Pulmonary artery endothelial cell (primary cell): ENCODE measurements at regions not wholly inside any gene's neighbourhood (a gene's known extent, or its start where the extent isn't known, plus 50 kb on each side); places are given as distances from the start of the nearest gene placed in this dataset.
"Not testable (repeated sequence)": the region's sequence is repeated elsewhere in the genome, so short reads cannot be mapped to it uniquely, and the experiment has no call there.

ENCODE experiments used
- DNase-seq: peaks from one replicate; pipeline ENCODE4 v3.0.0-alpha.2; 2011; ENCODE audit warnings: low read depth, low spot score

- no peak for DNase-seq
Measured at GRCh38 chr10:53650794-53651193, 878.2 kb upstream of the MBL2 start.

GRCh38 chr10:53647221-53647620 lies 874.6 kb upstream of the MBL2 start:
- DNase-seq: not testable (repeated sequence)

- DNase-seq: no peak
Measured at GRCh38 chr10:53646525-53646924, 873.9 kb upstream of the MBL2 start.

DNA sequence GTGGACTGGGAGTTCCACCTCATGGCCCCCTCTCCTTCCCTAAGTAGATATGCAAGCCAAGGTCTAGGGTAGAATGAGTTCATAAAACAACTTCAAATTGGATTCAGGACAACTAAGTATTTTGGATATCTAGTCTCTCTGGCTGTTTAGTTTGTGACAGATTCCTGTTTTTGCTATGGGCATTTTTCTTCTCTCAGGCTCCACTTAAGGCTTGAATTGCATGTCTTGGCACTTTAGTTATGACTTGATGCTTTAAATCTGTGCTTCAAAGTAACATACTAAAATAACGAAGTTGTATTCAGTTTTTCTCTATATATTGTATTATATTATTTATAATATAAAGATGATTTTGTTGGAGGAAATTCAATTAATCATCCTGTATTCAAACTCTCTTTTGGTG lies 873.4 kb upstream of the MBL2 start:
- DNase-seq: no peak

DNA sequence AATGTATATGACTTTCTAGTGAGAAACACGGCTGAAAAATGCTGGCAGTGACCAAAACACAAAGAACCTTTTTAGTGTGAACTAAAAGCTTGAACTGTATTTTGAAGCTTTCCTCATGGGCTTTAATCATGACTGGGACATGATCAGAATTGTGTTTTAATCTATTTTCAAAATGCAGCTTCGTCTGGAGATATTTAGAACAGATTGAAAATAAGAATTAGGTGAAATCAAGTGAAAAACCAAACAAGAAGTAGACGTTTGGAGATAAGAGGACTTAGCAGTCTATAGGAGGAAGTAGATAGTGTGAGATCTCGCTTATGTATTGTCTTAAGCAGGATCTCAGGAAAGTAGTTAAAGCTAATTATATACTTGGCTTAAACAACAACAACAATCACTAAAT lies 865.4 kb upstream of the MBL2 start:
- DNase-seq: no peak

GRCh38 chr10:53624722-53625121 lies 852.1 kb upstream of the MBL2 start:
- no peak for DNase-seq

- no peak for DNase-seq
Measured at GRCh38 chr10:53622201-53622600, 849.6 kb upstream of the MBL2 start.

- no peak for DNase-seq
Measured at GRCh38 chr10:53619671-53620070, 847.1 kb upstream of the MBL2 start.

- DNase-seq: no peak
Measured at GRCh38 chr10:53607691-53608090, 835.1 kb upstream of the MBL2 start.

GRCh38 chr10:53606981-53607380 lies 834.4 kb upstream of the MBL2 start:
- DNase-seq: no peak

GRCh38 chr10:53601260-53601875 lies 828.8 kb upstream of the MBL2 start:
- peak; percentile 1 for DNase-seq

DNA sequence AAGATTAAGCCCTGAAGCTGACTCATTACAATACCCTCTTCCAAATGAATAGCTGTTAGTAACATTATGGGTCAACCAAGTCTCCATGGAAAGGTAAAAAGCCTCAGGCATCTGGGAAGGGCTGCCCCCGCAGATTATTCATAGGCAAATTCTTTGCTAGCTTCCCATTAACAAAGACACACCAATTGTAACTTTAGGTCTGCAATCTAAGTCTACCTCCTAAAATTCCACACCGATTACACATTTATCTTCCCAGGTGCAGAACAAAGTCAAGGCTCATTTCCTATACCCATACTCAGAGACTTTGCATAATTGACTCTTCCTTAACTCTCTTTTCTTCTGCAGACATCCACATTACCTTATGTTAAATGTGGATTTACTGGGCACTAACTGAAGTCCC lies 826.3 kb upstream of the MBL2 start:
- DNase-seq: no peak

GRCh38 chr10:53597835-53598251 lies 825.3 kb upstream of the MBL2 start:
- DNase-seq: no peak

DNA sequence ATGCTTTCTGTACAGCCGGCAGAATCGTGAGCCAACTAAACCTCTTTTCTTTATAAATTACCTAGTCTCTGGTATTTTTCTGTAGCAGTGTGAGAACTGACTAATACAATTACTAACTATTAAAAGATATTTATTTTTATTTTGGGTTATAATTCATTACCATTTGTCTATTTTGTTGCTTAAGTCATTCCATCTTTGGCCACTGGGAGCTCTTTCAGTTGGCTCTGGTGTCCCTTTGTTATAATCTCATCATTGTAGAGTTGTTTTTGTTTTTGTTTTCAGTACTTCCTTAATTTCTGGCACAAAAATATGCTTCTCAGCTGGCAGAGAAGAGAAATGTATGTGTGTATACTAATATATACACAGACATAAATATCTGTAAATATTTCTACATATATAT lies 807.9 kb upstream of the MBL2 start:
- no peak for DNase-seq

GRCh38 chr10:53579773-53580172 lies 807.2 kb upstream of the MBL2 start:
- peak; percentile 44 for DNase-seq

GRCh38 chr10:53574024-53574423 lies 801.4 kb upstream of the MBL2 start:
- DNase-seq: no peak

DNA sequence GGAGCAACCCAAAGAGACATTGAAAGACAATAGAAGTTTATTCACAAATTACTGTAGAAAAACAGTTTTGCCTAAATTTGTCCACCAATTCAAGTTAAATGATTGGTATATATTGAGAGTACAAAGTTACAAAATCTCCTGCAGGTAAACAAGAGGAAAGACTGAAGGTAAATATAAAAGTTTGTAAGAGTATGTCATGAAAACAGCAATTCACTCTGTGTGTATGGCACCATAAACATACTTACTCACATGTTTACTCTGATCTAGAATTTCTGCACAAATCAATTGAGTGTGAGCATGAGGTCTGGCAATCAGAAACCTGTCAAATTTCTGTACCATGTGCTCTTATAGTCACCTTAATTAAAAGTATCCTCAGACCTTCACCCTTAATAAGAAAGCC lies 800.9 kb upstream of the MBL2 start:
- no peak for DNase-seq

DNA sequence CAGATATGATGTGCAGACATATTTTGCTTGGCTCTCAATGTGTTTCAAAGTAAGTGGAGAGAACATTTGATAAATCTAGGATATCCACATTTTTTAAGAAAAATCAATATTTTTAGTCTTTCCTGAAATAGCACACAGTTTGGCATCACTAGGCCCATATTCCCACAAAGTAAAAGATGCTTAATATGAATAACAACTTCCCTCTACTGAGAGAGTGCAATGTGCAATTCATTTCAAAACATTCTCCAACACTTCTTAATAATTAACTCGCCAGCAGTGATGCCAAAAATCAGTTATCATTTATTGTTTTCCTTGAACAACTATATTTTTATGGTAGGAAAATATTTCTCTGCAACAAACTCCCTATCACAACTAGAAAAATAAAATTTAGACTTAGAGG lies 800.2 kb upstream of the MBL2 start:
- DNase-seq: no peak

- no peak for DNase-seq
Measured at GRCh38 chr10:53570221-53570620, 797.6 kb upstream of the MBL2 start.

GRCh38 chr10:53569455-53569854 lies 796.9 kb upstream of the MBL2 start:
- DNase-seq: no peak

- DNase-seq: no peak
Measured at GRCh38 chr10:53548664-53549063, 776.1 kb upstream of the MBL2 start.

GRCh38 chr10:53547364-53547763 lies 774.8 kb upstream of the MBL2 start:
- no peak for DNase-seq

DNA sequence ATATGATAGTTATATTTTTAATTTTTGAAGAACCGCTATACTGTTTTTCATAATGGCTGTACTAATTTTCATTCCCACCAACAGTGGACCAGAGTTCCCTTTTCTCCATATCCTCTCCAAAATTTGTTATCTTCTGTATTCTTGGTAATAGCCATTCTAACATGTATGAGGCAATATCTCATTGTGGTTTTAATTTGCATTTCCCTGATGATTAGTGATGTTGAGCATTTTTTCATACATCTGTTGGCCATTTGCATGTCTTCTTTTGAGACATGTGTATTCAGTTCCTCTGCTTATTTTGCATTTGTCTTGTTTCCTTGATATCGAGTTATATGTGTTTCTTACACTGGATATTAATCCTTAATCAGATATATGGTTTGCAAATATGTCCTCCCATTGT lies 770.8 kb upstream of the MBL2 start:
- DNase-seq: no peak

DNA sequence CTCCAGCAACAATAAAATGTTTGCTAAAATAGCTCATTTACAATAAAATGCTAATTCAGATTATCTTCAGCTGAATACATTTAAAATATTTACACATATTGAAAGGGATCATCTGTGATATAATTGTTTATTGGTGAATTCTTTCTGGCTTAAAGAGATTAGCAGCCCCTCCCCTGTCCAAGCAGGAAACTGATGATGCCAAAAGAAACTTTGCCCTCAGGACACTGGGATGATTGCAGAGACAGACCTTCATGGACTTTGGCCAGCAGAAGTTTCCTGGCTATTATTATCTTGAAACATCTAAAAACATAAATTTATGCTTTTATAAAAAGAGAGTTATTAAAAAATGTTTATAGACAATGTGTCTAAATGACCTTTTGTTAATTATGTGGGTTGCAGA lies 764.9 kb upstream of the MBL2 start:
- no peak for DNase-seq
